C4-2B (cell line): ENCODE measurements at regions not wholly inside any gene's neighbourhood (a gene's known extent, or its start where the extent isn't known, plus 50 kb on each side); places are given as distances from the start of the nearest gene placed in this dataset.

Experiments
- H3K27ac ChIP-seq: fragments of 450-650 bp; 2 replicates; pipeline ENCODE4 v1.5.1; 2017
- CTCF ChIP-seq: fragments of 450-650 bp; conservative IDR thresholded peaks from 2 replicates; pipeline ENCODE4 v1.5.1; 2017; ENCODE audit warnings: mild to moderate bottlenecking
- ZFX ChIP-seq: fragments of 450-650 bp; IDR thresholded peaks from 2 replicates; pipeline ENCODE4 v1.6.1; 2017

DNA sequence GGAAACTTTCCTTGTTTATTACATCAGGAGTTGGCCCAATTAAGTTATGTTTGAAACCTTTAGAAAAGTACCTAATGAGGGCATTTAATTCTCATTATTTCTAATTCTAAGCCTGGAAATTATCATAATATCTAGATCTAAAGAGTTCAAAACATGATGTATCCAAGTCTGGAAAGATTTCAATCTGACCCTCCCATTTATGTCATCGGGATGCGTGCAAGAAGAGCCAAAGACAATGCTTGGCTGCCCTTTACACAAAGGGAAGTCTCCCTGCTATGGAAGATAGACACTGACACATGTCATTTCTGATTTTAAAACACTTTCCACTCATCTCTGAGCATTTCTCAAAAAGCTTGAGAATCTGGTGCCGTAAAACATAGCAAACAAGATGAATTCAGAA, 222.4 kb downstream of the ANTXR2 start:
- no peak overlapping the region for H3K27ac ChIP-seq
- no peak for TF ChIP-seq CTCF

DNA sequence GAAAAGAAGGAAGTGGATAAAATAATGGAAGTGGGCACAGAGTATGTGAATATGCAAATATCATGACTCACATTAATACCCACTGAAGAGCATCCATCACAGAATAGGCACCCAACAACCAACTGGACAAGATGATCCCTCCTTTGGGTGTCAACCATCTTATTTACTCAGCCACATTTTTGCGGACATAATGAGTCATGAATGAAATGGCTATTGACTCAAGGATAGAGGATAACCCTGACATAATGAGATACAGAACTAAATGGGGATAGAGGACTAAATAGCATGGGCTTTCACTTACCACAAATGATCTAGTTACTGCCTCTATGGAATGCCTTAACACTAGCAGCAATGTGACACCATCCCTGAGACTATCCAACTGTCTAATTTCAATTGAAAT, 224.7 kb downstream of the ANTXR2 start:
- H3K27ac ChIP-seq = no peak overlapping the region
- TF ChIP-seq ZFX (no peak), CTCF (no peak)

- no peak overlapping the region for H3K27ac ChIP-seq
- TF ChIP-seq ZFX = no peak
- no peak for TF ChIP-seq CTCF
These were observed 225.6 kb downstream of the ANTXR2 start for GRCh38 chr4:79847411-79847810.

- TF ChIP-seq CTCF (no peak), ZFX (no peak)
- no peak overlapping the region for H3K27ac ChIP-seq
These were observed 230.9 kb downstream of the ANTXR2 start for GRCh38 chr4:79842162-79842561.

- TF ChIP-seq ZFX (no peak), CTCF (no peak)
- H3K27ac ChIP-seq = no peak overlapping the region
These were observed 239.2 kb downstream of the ANTXR2 start for GRCh38 chr4:79833857-79834256.

- TF ChIP-seq ZFX (no peak), CTCF (no peak)
- H3K27ac ChIP-seq = no peak overlapping the region
These were observed 241.1 kb downstream of the ANTXR2 start for GRCh38 chr4:79831701-79832514.

GRCh38 chr4:79831119-79831528, 241.9 kb downstream of the ANTXR2 start:
- no peak overlapping the region for H3K27ac ChIP-seq
- TF ChIP-seq CTCF (no peak), ZFX (no peak)
